KMS-11 (cell line): ENCODE measurements at regions not wholly inside any gene's neighbourhood (a gene's known extent, or its start where the extent isn't known, plus 50 kb on each side); places are given as distances from the start of the nearest gene placed in this dataset.

Experiments used
- H2AFZ ChIP-seq: fragments of 200-600 bp; sonication (generic); 2 replicates; pipeline ENCODE4 v1.6.1; 2016; ENCODE audit warnings: antibody characterized with exemption, mixed run types, low read depth
- H3K27ac ChIP-seq: fragments of 200-600 bp; sonication (generic); 2 replicates; pipeline ENCODE4 v1.6.1; 2016; ENCODE audit warnings: mild to moderate bottlenecking, mixed run types
- H3K27me3 ChIP-seq: fragments of 200-600 bp; sonication (generic); 2 replicates; pipeline ENCODE4 v1.6.1; 2017; ENCODE audit warnings: mild to moderate bottlenecking, low read depth, mixed run types, moderate library complexity; ENCODE audit not compliant: insufficient read depth
- H3K36me3 ChIP-seq: fragments of 200-600 bp; sonication (generic); 2 replicates; pipeline ENCODE4 v1.6.1; 2017; ENCODE audit warnings: mild to moderate bottlenecking, mixed run types; ENCODE audit not compliant: insufficient read depth
- H3K4me1 ChIP-seq: fragments of 200-600 bp; sonication (generic); 2 replicates; pipeline ENCODE4 v1.6.1; 2016; ENCODE audit warnings: mild to moderate bottlenecking, low read depth, mixed run types; ENCODE audit not compliant: poor library complexity, severe bottlenecking
- H3K4me2 ChIP-seq: fragments of 200-600 bp; sonication (generic); 2 replicates; pipeline ENCODE4 v1.7.0; 2016; ENCODE audit warnings: mild to moderate bottlenecking, mixed run types
- H3K4me3 ChIP-seq: fragments of 200-600 bp; sonication (generic); IDR thresholded peaks from 2 replicates; pipeline ENCODE4 v1.6.1; 2017; ENCODE audit warnings: low read depth, low read length, mixed read lengths; ENCODE audit not compliant: insufficient read depth
- H3K79me2 ChIP-seq: fragments of 200-600 bp; sonication (generic); 2 replicates; pipeline ENCODE4 v1.6.1; 2016; ENCODE audit warnings: low read depth, mixed run types; ENCODE audit not compliant: insufficient read depth
- H3K9ac ChIP-seq: fragments of 200-600 bp; sonication (generic); 2 replicates; pipeline ENCODE4 v1.6.1; 2016; ENCODE audit warnings: mild to moderate bottlenecking, mixed run types
- H4K20me1 ChIP-seq: fragments of 200-600 bp; sonication (generic); 2 replicates; pipeline ENCODE4 v1.6.1; 2016; ENCODE audit warnings: mild to moderate bottlenecking, mixed run types; ENCODE audit not compliant: insufficient read depth
- TF ChIP-seq, protein P1 (sequence below): fragments of 200-600 bp; sonication (generic); conservative IDR thresholded peaks from 2 replicates; pipeline ENCODE4 v1.6.1; 2017; ENCODE audit warnings: low read depth, mild to moderate bottlenecking, antibody characterized with exemption, low read length, moderate library complexity, mixed read lengths

DNA sequence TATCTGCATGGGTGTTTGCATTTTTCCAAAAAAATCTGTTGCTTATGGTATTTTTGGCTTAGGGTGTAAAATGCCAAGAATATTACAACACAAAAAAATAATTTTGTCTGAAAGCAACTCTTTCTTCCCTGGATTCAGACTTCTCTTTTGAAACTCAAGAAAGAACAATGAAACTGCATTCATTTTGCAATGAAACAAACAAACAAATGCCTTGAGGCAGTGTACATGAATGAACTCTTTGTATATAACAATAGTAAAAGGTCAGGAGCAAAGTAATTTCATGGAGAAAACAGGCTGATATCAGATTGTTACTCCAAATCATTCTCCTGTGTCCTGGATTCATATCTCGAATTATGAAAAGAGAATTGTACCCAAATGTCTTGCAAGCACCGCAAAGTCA, 301.6 kb upstream of the CDH20 start:
- Histone ChIP-seq H3K27me3 (no peaks in the 10 kb centered on the region), H3K36me3 (no peaks in the 10 kb centered on the region), H3K79me2 (no peaks in the 10 kb centered on the region), H3K27ac (no peak overlapping the region), H3K4me2 (no peak overlapping the region), H3K9ac (no peak overlapping the region), H4K20me1 (no peaks in the 10 kb centered on the region), H2AFZ (no peak overlapping the region), H3K4me1 (no peaks in the 10 kb centered on the region), H3K4me3 (no peak overlapping the region)
- TF ChIP-seq, protein P1, sequence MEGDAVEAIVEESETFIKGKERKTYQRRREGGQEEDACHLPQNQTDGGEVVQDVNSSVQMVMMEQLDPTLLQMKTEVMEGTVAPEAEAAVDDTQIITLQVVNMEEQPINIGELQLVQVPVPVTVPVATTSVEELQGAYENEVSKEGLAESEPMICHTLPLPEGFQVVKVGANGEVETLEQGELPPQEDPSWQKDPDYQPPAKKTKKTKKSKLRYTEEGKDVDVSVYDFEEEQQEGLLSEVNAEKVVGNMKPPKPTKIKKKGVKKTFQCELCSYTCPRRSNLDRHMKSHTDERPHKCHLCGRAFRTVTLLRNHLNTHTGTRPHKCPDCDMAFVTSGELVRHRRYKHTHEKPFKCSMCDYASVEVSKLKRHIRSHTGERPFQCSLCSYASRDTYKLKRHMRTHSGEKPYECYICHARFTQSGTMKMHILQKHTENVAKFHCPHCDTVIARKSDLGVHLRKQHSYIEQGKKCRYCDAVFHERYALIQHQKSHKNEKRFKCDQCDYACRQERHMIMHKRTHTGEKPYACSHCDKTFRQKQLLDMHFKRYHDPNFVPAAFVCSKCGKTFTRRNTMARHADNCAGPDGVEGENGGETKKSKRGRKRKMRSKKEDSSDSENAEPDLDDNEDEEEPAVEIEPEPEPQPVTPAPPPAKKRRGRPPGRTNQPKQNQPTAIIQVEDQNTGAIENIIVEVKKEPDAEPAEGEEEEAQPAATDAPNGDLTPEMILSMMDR: no peak

DNA sequence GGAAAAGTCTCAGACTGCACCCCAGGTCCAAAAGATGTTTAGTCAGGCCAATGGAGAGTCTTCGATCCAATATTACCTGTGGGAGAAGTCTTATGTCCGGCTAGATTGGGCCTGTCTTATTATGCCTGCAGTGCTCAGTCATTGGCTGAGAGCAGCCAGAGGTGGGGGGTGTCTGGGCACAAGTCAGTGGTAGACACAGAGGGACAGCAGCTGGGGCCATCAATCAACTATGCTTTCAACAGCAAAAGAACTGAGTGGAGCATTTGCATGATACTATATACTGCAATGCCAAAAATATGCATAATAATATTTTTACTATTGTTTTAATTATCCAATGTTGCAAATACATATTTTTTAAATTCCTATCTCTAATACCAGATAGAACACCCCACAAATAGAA, 298.6 kb upstream of the CDH20 start:
- TF ChIP-seq, protein P1: no peak
- no peak overlapping the region for H3K4me2 ChIP-seq
- H3K27ac ChIP-seq: no peak overlapping the region
- H3K79me2 ChIP-seq: no peaks in the 10 kb centered on the region
- no peak overlapping the region for H2AFZ ChIP-seq
- H3K4me3 ChIP-seq: no peak overlapping the region
- no peaks in the 10 kb centered on the region for H3K36me3 ChIP-seq
- H3K9ac ChIP-seq: no peak overlapping the region
- H3K27me3 ChIP-seq: no peaks in the 10 kb centered on the region
- H3K4me1 ChIP-seq: no peaks in the 10 kb centered on the region
- no peaks in the 10 kb centered on the region for H4K20me1 ChIP-seq

DNA sequence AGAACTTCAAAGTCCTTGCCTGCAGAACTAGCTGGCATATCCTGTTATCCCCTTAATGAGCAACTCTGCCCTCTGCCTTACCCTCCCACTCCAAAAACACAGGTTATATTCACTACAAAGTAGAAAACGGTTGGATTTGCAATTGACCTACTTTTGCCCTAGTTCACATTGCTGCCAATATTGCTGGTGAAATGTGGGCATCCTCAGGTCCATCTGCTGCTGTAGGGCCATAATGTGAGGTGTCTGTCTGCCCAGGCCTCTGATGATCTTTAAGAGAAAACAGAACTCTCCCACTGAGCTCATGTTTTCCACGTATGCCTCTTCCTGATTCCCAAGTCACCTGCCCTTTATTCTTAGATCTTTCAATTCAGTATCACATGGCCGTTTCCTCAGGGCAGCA, 294.0 kb upstream of the CDH20 start:
- H2AFZ ChIP-seq: no peak overlapping the region
- H3K4me2 ChIP-seq: no peak overlapping the region
- no peak overlapping the region for H3K4me3 ChIP-seq
- TF ChIP-seq, protein P1: no peak
- H3K9ac ChIP-seq: no peak overlapping the region
- no peaks in the 10 kb centered on the region for H3K36me3 ChIP-seq
- H3K4me1 ChIP-seq: no peaks in the 10 kb centered on the region
- no peaks in the 10 kb centered on the region for H3K79me2 ChIP-seq
- H4K20me1 ChIP-seq: no peaks in the 10 kb centered on the region
- H3K27ac ChIP-seq: no peak overlapping the region
- no peaks in the 10 kb centered on the region for H3K27me3 ChIP-seq

DNA sequence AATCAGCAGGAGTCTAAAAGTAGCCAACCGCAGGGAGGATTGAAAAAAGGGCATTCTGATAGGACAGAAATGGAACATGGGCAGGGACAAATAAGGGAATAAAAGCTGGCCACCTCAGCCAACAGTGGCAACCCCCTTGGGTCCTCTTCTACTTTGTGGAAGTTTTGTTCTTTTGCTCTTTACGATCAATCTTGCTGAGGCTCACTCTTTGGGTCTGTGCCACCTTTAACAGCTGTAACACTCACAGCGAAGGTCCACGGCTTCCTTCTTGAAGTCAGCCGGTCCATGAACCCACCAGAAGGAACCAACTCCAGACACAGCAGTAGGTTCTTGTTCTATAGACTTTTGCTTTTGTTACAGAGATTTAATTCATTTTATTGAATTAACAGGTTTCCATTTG, 285.4 kb upstream of the CDH20 start:
- Histone ChIP-seq H3K27ac (no peak overlapping the region), H4K20me1 (no peaks in the 10 kb centered on the region), H3K4me3 (no peak overlapping the region), H2AFZ (no peak overlapping the region), H3K36me3 (no peaks in the 10 kb centered on the region), H3K9ac (no peak overlapping the region), H3K27me3 (no peaks in the 10 kb centered on the region), H3K4me2 (no peak overlapping the region), H3K4me1 (no peaks in the 10 kb centered on the region), H3K79me2 (no peaks in the 10 kb centered on the region)
- TF ChIP-seq, protein P1: no peak

DNA sequence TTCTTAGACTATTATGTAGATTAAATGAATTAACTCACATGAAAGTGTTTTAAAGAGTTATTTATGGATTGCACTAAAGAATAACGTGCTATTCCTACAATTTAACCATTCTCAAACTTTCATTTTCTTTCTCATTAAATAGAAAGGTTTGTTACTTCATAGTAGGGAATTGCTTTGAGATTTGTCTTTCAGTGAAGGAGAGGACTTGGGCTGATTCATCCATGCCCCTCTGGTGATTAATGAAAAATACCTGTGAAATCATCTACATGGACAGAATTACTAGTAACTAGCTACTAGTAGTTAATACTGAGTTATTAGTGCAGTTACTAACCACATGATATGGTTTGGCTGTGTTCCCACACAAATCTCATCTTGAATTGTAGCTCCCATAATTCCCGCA, 275.8 kb upstream of the CDH20 start:
- Histone ChIP-seq H3K27me3 (no peaks in the 10 kb centered on the region), H3K9ac (no peak overlapping the region), H3K79me2 (no peaks in the 10 kb centered on the region), H2AFZ (no peak overlapping the region), H3K4me2 (no peak overlapping the region), H3K27ac (no peak overlapping the region), H3K4me1 (no peaks in the 10 kb centered on the region), H3K4me3 (no peak overlapping the region), H4K20me1 (no peaks in the 10 kb centered on the region), H3K36me3 (no peaks in the 10 kb centered on the region)
- TF ChIP-seq, protein P1: no peak
